Parathyroid adenoma (tissue), 2 donors: ENCODE measurements at regions not wholly inside any gene's neighbourhood (a gene's known extent, or its start where the extent isn't known, plus 50 kb on each side); places are given as distances from the start of the nearest gene placed in this dataset.
A peak's percentile ranks its signal among the peaks of the same experiment; 100 is the strongest.

Experiments used
- H2AFZ ChIP-seq: fragments of 300-600 bp; sonication (generic); one replicate; pipeline ENCODE4 v1.7.0; 2017; ENCODE audit warnings: antibody characterized with exemption, mild to moderate bottlenecking
- H3K27ac ChIP-seq: fragments of 300-600 bp; sonication (generic); one replicate; pipeline ENCODE4 v1.7.0; 2017
- H3K27me3 ChIP-seq: fragments of 300-600 bp; sonication (generic); one replicate; pipeline ENCODE4 v1.7.0; 2017; ENCODE audit warnings: low read length; ENCODE audit not compliant: control insufficient read depth, insufficient read depth
- H3K36me3 ChIP-seq: fragments of 300-600 bp; sonication (generic); one replicate; pipeline ENCODE4 v1.7.0; 2017; ENCODE audit warnings: low read length; ENCODE audit not compliant: control insufficient read depth, insufficient read depth
- H3K4me1 ChIP-seq: fragments of 300-600 bp; sonication (generic); one replicate; pipeline ENCODE4 v1.7.0; 2017; ENCODE audit warnings: control low read depth
- H3K4me2 ChIP-seq: fragments of 300-600 bp; sonication (generic); one replicate; pipeline ENCODE4 v1.7.0; 2017; ENCODE audit warnings: low read length
- H3K4me3 ChIP-seq: fragments of 300-600 bp; sonication (generic); one replicate; pipeline ENCODE4 v1.7.0; 2017; ENCODE audit warnings: low read depth, low read length
- H3K79me2 ChIP-seq: fragments of 300-600 bp; sonication (generic); one replicate; pipeline ENCODE4 v1.7.0; 2017; ENCODE audit warnings: control low read depth
- H3K9ac ChIP-seq: fragments of 300-600 bp; sonication (generic); one replicate; pipeline ENCODE4 v1.7.0; 2017; ENCODE audit warnings: mild to moderate bottlenecking
- H3K9me3 ChIP-seq: fragments of 300-600 bp; sonication (generic); one replicate; pipeline ENCODE4 v1.7.0; 2017; ENCODE audit warnings: low read length; ENCODE audit not compliant: control insufficient read depth
- TF ChIP-seq, protein P1 (sequence below): fragments of 300-600 bp; sonication (generic); IDR thresholded peaks from one replicate; pipeline ENCODE4 v1.7.0; 2017; ENCODE audit warnings: antibody characterized with exemption, mild to moderate bottlenecking
- donor health status: primary hyperparathyroidism.

DNA sequence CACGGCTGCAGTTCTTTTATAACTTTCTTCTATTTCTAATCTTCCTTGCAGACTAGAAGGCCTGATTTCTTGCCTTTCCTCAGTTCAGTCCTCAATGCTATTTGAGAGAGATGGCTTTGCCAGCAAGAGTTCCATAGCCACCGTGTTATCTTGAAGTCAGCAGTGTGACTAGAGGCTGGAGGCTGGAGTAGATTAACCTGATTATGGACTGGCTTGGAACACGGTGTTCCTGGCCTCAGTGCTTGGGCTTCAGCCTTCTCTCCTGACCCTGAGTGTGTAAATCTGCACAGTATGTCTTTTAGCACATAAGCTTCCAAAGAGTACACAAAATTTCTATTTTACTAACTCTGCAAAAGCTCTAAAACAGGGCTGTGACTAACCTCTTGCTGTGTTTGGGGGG, 61.4 kb downstream of the CCDC54 start:
- peak overlapping the region; percentile 96 for H3K27ac ChIP-seq
- H3K36me3 ChIP-seq = no peaks in the 10 kb centered on the region
- peak overlapping the region; percentile 31 for H3K4me2 ChIP-seq
- no peak overlapping the region for H3K4me3 ChIP-seq
- H3K9ac ChIP-seq = no peak overlapping the region
- TF ChIP-seq, protein P1, sequence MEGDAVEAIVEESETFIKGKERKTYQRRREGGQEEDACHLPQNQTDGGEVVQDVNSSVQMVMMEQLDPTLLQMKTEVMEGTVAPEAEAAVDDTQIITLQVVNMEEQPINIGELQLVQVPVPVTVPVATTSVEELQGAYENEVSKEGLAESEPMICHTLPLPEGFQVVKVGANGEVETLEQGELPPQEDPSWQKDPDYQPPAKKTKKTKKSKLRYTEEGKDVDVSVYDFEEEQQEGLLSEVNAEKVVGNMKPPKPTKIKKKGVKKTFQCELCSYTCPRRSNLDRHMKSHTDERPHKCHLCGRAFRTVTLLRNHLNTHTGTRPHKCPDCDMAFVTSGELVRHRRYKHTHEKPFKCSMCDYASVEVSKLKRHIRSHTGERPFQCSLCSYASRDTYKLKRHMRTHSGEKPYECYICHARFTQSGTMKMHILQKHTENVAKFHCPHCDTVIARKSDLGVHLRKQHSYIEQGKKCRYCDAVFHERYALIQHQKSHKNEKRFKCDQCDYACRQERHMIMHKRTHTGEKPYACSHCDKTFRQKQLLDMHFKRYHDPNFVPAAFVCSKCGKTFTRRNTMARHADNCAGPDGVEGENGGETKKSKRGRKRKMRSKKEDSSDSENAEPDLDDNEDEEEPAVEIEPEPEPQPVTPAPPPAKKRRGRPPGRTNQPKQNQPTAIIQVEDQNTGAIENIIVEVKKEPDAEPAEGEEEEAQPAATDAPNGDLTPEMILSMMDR = no peak
- H3K9me3 ChIP-seq = no peaks in the 10 kb centered on the region
- peaks cover 15% of the 10 kb centered on the region for H3K79me2 ChIP-seq
- no peaks in the 10 kb centered on the region for H3K27me3 ChIP-seq
- peak overlapping the region; percentile 43 for H2AFZ ChIP-seq
- H3K4me1 ChIP-seq = peaks cover 46% of the 10 kb centered on the region

DNA sequence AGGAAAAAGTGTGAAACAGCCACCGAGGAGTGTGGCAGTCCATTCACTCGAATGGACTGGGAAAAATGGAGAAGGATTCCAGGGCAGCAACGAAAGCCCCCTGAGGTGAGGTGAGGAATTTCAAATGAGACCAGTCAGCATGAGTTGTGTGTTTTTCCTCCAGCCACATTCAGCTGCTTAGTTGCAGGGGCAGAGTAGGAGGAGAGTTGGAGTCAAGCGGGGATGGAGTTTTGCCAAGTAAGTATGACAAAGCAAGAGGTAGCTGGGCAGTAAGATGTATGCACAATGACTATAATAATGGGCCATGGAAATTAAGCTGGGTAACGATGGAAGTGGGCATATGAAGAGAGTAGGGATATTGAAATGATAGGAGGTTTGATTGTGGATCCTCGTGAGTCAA, 64.4 kb downstream of the CCDC54 start:
- H3K27ac ChIP-seq = peak overlapping the region; percentile 8
- TF ChIP-seq, protein P1 = no peak
- H3K4me3 ChIP-seq = no peak overlapping the region
- H3K9ac ChIP-seq = no peak overlapping the region
- H3K4me2 ChIP-seq = no peak overlapping the region
- H3K9me3 ChIP-seq = no peaks in the 10 kb centered on the region
- H3K4me1 ChIP-seq = peaks cover 47% of the 10 kb centered on the region
- no peak overlapping the region for H2AFZ ChIP-seq
- peaks cover 13% of the 10 kb centered on the region for H3K79me2 ChIP-seq
- no peaks in the 10 kb centered on the region for H3K36me3 ChIP-seq
- H3K27me3 ChIP-seq = no peaks in the 10 kb centered on the region

DNA sequence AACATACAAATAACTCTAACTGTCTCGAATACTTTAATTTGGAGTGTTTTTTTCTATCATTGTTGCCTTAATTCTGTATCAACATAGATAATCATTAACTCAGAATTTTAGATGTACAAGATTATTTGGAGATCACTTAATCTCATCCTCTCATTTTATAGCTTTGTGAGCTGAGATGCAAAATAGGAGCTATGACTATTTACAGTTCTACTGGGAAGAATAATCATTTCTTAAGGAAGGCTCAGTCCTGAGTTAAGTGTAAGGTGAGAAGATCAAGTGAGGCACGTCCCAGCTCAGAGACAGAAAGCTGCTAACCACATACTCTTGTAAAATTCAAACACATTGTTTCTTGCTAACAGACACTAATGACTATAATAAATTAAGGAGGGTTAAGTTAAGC, 66.2 kb downstream of the CCDC54 start:
- TF ChIP-seq, protein P1 = no peak
- no peak overlapping the region for H3K4me3 ChIP-seq
- H3K36me3 ChIP-seq = no peaks in the 10 kb centered on the region
- no peaks in the 10 kb centered on the region for H3K27me3 ChIP-seq
- no peak overlapping the region for H3K9ac ChIP-seq
- H3K4me2 ChIP-seq = no peak overlapping the region
- peak overlapping the region; percentile 26 for H2AFZ ChIP-seq
- H3K9me3 ChIP-seq = no peaks in the 10 kb centered on the region
- H3K27ac ChIP-seq = peak overlapping the region; percentile 43
- H3K4me1 ChIP-seq = peaks cover 38% of the 10 kb centered on the region
- H3K79me2 ChIP-seq = peaks cover 13% of the 10 kb centered on the region

DNA sequence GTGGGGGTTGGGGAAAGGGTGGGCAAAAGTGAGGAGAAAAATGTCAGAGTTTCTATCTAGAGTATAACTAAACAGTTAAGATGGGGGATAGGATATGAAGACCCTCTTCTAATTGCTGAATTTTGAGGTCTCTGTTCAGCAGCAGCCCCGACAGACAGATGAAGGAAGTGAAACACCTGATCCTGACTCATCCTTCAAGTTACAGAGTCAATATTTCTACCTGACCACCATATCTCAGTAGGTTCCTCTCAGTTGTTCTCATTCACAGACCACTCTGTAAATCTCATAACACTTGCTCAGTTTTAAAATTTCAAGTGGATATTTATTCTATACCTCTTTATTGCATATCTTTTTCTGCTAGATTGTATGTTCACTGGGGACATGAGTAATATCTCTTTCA, 69.5 kb downstream of the CCDC54 start:
- Histone ChIP-seq H3K4me2 (no peak overlapping the region), H3K27ac (no peak overlapping the region), H3K4me1 (peaks cover 17% of the 10 kb centered on the region), H3K9ac (no peak overlapping the region), H3K4me3 (no peak overlapping the region), H2AFZ (no peak overlapping the region), H3K9me3 (no peaks in the 10 kb centered on the region), H3K79me2 (peaks cover 23% of the 10 kb centered on the region), H3K36me3 (no peaks in the 10 kb centered on the region), H3K27me3 (no peaks in the 10 kb centered on the region)
- TF ChIP-seq, protein P1 = no peak

DNA sequence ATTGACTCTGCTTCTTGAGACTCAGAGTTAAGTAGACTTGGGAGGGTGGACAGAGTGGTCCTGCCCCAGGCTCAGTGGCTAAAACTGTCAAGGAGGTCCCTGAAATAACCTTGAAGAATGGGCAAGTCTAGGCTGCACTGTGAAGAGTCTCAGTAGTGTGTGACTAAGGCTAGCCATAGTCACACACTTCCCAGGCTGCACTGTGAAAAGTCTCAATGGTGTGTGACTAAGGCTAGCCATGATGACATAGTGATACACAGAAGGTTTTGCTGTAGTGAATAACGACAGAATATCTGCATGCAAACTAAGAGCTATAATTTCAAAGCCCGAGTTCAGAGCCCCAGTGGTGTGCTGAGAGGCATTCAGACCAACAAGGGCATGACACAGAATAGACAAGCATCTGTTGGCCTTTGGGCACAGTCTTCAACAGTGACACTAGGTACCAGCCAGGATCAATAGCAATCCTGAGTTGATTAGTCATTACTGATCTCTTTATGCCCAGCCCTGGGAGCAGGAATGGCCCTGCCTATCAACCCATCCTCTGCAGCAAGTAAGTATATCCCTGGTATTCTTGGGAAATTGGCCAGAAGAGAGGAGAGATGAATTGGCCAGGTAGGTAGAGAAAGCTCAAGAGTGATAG, 72.4 kb upstream of the BBX start:
- TF ChIP-seq, protein P1 = no peak

More for the DNA sequence above, 72.4 kb upstream of the BBX start:
- H2AFZ ChIP-seq = no peak overlapping the region
- H3K4me2 ChIP-seq = no peak overlapping the region
- no peaks in the 10 kb centered on the region for H3K36me3 ChIP-seq
- no peak overlapping the region for H3K4me3 ChIP-seq
- no peak overlapping the region for H3K9ac ChIP-seq
- peaks cover 38% of the 10 kb centered on the region for H3K79me2 ChIP-seq
- H3K27me3 ChIP-seq = no peaks in the 10 kb centered on the region
- peaks cover 7% of the 10 kb centered on the region for H3K4me1 ChIP-seq
- H3K9me3 ChIP-seq = no peaks in the 10 kb centered on the region
- H3K27ac ChIP-seq = no peak overlapping the region
